NCI-H526 treated with DMSO at 0.1 percent for 48 hours (cell line): ENCODE measurements at regions not wholly inside any gene's neighbourhood (a gene's known extent, or its start where the extent isn't known, plus 50 kb on each side); places are given as distances from the start of the nearest gene placed in this dataset.
"Not testable (repeated sequence)": the region's sequence is repeated elsewhere in the genome, so short reads cannot be mapped to it uniquely, and the experiment has no call there.

Source experiments
- DNase-seq: peaks from one replicate; lab custom pipeline; 2025; lab: John Stamatoyannopoulos, UW

GRCh38 chr9:135173066-135173465, 85.6 kb downstream of the OLFM1 start:
- no peak for DNase-seq

- DNase-seq, result no peak
Measured at GRCh38 chr9:135174248-135174647, 86.8 kb downstream of the OLFM1 start.

GRCh38 chr9:135174981-135175380, 87.5 kb downstream of the OLFM1 start:
- DNase-seq, result no peak

GRCh38 chr9:135176284-135176683, 88.8 kb downstream of the OLFM1 start:
- DNase-seq, result no peak

GRCh38 chr9:135177562-135177961, 90.1 kb downstream of the OLFM1 start:
- not testable (repeated sequence) for DNase-seq

GRCh38 chr9:135178498-135178897, 91.0 kb downstream of the OLFM1 start:
- no peak for DNase-seq

GRCh38 chr9:135179041-135179440, 91.6 kb downstream of the OLFM1 start:
- no peak for DNase-seq

- no peak for DNase-seq
Measured at GRCh38 chr9:135179976-135180375, 92.5 kb downstream of the OLFM1 start.

GRCh38 chr9:135180586-135180985, 93.1 kb downstream of the OLFM1 start:
- no peak for DNase-seq

GRCh38 chr9:135181336-135181735, 93.9 kb downstream of the OLFM1 start:
- DNase-seq, result no peak

GRCh38 chr9:135181841-135182240, 94.4 kb downstream of the OLFM1 start:
- DNase-seq, result not testable (repeated sequence)

- no peak for DNase-seq
Measured at GRCh38 chr9:135183069-135183468, 95.6 kb downstream of the OLFM1 start.

GRCh38 chr9:135183528-135184180, 96.2 kb downstream of the OLFM1 start:
- DNase-seq, result no peak

- no peak for DNase-seq
Measured at GRCh38 chr9:135184181-135185053, 96.9 kb downstream of the OLFM1 start.

GRCh38 chr9:135185060-135185459, 97.6 kb downstream of the OLFM1 start:
- no peak for DNase-seq

GRCh38 chr9:135186248-135187164, 99.0 kb downstream of the OLFM1 start:
- no peak for DNase-seq

- no peak for DNase-seq
Measured at GRCh38 chr9:135187365-135187764, 99.9 kb downstream of the OLFM1 start.

GRCh38 chr9:135188681-135189151, 101.2 kb downstream of the OLFM1 start:
- no peak for DNase-seq

- no peak for DNase-seq
Measured at GRCh38 chr9:135189497-135189896, 102.0 kb downstream of the OLFM1 start.

GRCh38 chr9:135190789-135191577, 103.5 kb downstream of the OLFM1 start:
- DNase-seq, result no peak

GRCh38 chr9:135192686-135193085, 105.2 kb downstream of the OLFM1 start:
- no peak for DNase-seq
